Pancreas (tissue), 10 donors: ENCODE measurements at regions not wholly inside any gene's neighbourhood (a gene's known extent, or its start where the extent isn't known, plus 50 kb on each side); places are given as distances from the start of the nearest gene placed in this dataset.
"Not testable (repeated sequence)": the region's sequence is repeated elsewhere in the genome, so short reads cannot be mapped to it uniquely, and the experiment has no call there.

Experiments
- ATAC-seq, 4 donors: fragments of 200-7000 bp; cut with Tn5 transposase; one replicate each; pipeline versions ENCODE4 v1.8.0 to v1.9.1; 2020; ENCODE audit warnings: mild to moderate bottlenecking in 4 of 4, moderate library complexity in 4 of 4
- DNase-seq, 6 donors: peaks; one replicate each; pipeline ENCODE4 v3.0.0-alpha.2; 2020
- FAIRE-seq: peaks from 2 replicates; lab custom pipeline; 2012; peaks lifted over from hg19 to GRCh38; lab: Jason Lieb, UNC
- H3K27ac ChIP-seq, 4 donors: fragments of 200-600 bp; sonication (generic); 1 replicate in 3 of 4; 2 replicates in 1 of 4; pipeline versions ENCODE4 v1.5.0 to v1.8.0; 2020
- H3K27me3 ChIP-seq, 4 donors: fragments of 200-600 bp; one replicate each; pipeline ENCODE4 v1.8.0; 2021
- H3K36me3 ChIP-seq, 3 donors: fragments of 200-600 bp; sonication (generic) in 1 of 3; one replicate each; pipeline versions ENCODE4 v1.5.0 to v1.8.0; 2020 to 2021
- H3K4me1 ChIP-seq, 3 donors: fragments of 200-600 bp; one replicate each; pipeline ENCODE4 v1.8.0; 2021
- H3K4me3 ChIP-seq, 4 donors: fragments of 200-600 bp; sonication (generic) in 2 of 4; one replicate each; pipeline versions ENCODE4 v1.5.0 to v1.8.0; 2020 to 2021
- H3K9me3 ChIP-seq, 4 donors: fragments of 200-600 bp; one replicate each; pipeline ENCODE4 v1.8.0; 2021
- WGBS, 2 donors: extraction: QIAGEN DNeasy Blood & Tissue Kit; methylation state at CpG; one replicate each; pipeline ENCODE4 v1.1.7; 2013; 5-methylcytosine and 5-hydroxymethylcytosine counted together
- intact Hi-C, 3 donors: fragments of 100-400 bp; cut with DNase I; formaldehyde crosslinking; loops; one replicate each; pipeline versions ENCODE4 v1.11.1 to v1.14.2; 2022
- TF ChIP-seq, protein P1 (sequence below), 4 donors: fragments of 200-600 bp; sonication (generic) in 3 of 4; IDR thresholded peaks; one replicate each; pipeline versions ENCODE4 v1.5.0 to v1.8.0; 2021; ENCODE audit warnings: antibody characterized with exemption in 4 of 4
- donor health status: healthy with polysubstance abuse.
- donor health status: DM: no; HTN: no; CAD: no; lungs with moderate emphysema.
- donor health status: DM: no; HTN: no; CAD: no.
- donor health status: control.
- donor health status: control.
- donor health status: Bipolar disorder and iron deficiency.
- donor health status: DM: yes; HTN: yes; CAD: no.
- donor health status: DM: no; HTN: no; CAD: no.
- donor health status: DM: no; HTN: no; CAD: no.
- donor health status: DM: yes; HTN: yes; CAD: no.

- peak in 1 of 6 donors; percentile 49 for DNase-seq
- 77 to 82% methylated on average over 23 to 27 of the region's 27 CpGs for WGBS, 2 donors
- no peaks in the 10 kb centered on the region for H3K9me3 ChIP-seq
- H3K27ac ChIP-seq = no peak overlapping the region
- FAIRE-seq = no peak
- intact Hi-C loops = no loop called here
- no peak overlapping the region for H3K4me3 ChIP-seq
- H3K27me3 ChIP-seq = no peaks in the 10 kb centered on the region
- H3K4me1 ChIP-seq = no peaks in the 10 kb centered on the region
- TF ChIP-seq, protein P1, sequence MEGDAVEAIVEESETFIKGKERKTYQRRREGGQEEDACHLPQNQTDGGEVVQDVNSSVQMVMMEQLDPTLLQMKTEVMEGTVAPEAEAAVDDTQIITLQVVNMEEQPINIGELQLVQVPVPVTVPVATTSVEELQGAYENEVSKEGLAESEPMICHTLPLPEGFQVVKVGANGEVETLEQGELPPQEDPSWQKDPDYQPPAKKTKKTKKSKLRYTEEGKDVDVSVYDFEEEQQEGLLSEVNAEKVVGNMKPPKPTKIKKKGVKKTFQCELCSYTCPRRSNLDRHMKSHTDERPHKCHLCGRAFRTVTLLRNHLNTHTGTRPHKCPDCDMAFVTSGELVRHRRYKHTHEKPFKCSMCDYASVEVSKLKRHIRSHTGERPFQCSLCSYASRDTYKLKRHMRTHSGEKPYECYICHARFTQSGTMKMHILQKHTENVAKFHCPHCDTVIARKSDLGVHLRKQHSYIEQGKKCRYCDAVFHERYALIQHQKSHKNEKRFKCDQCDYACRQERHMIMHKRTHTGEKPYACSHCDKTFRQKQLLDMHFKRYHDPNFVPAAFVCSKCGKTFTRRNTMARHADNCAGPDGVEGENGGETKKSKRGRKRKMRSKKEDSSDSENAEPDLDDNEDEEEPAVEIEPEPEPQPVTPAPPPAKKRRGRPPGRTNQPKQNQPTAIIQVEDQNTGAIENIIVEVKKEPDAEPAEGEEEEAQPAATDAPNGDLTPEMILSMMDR (IDR thresholded peaks at IDR 0.05) = no peak
- ATAC-seq = no peak
- H3K36me3 ChIP-seq = no peaks in the 10 kb centered on the region
Observed at GRCh38 chr13:67914535-67914934, 684.4 kb upstream of the PCDH9 start.

DNA sequence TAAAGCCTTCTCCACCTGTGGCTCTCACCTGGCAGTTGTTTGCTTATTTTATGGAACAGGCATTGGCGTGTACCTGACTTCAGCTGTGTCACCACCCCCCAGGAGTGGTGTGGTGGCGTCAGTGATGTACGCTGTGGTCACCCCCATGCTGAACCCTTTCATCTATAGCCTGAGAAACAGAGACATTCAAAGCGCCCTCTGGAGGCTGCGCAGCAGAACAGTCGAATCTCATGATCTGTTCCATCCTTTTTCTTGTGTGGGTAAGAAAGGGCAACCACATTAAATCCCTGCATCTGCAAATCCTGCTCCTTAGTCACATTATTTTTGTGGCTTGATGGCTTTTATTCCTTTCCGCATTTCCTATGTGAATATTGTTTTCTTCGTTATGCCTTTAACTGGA, 672.8 kb upstream of the PCDH9 start:
- WGBS, 2 donors = 40 to 50% methylated on average over 8 of the region's 8 CpGs
- not testable (repeated sequence) for FAIRE-seq, ATAC-seq

GRCh38 chr13:67880916-67881315, 650.8 kb upstream of the PCDH9 start:
- H3K4me1 ChIP-seq = no peaks in the 10 kb centered on the region
- no peaks in the 10 kb centered on the region for H3K9me3 ChIP-seq
- H3K27me3 ChIP-seq = no peaks in the 10 kb centered on the region
- intact Hi-C loops = no loop called here
- WGBS, 2 donors = 59 to 63% methylated on average over 1 of the region's 1 CpG
- H3K4me3 ChIP-seq = no peak overlapping the region
- FAIRE-seq = no peak
- no peak overlapping the region for H3K27ac ChIP-seq
- no peak for DNase-seq
- H3K36me3 ChIP-seq = no peaks in the 10 kb centered on the region
- no peak for ATAC-seq
- TF ChIP-seq, protein P1 (IDR thresholded peaks at IDR 0.05) = no peak

More for the DNA sequence above, 672.8 kb upstream of the PCDH9 start:
- H3K27me3 ChIP-seq, H3K4me3 ChIP-seq, H3K4me1 ChIP-seq, H3K27ac ChIP-seq, H3K9me3 ChIP-seq, H3K36me3 ChIP-seq, intact Hi-C loops, DNase-seq: not testable (repeated sequence)

GRCh38 chr13:67878376-67878775, 648.2 kb upstream of the PCDH9 start:
- ATAC-seq (no peak), DNase-seq (peak in 1 of 6 donors; percentile 42), FAIRE-seq (no peak)

GRCh38 chr13:67877031-67877430, 646.9 kb upstream of the PCDH9 start:
- H3K27me3 ChIP-seq = no peaks in the 10 kb centered on the region
- no peaks in the 10 kb centered on the region for H3K36me3 ChIP-seq
- FAIRE-seq (no peak), DNase-seq (peak in 1 of 6 donors; percentile 25), ATAC-seq (no peak)
- 73 to 80% methylated on average over 5 of the region's 5 CpGs for WGBS, 2 donors
- intact Hi-C loops = no loop called here
- H3K27ac ChIP-seq = no peak overlapping the region
- no peaks in the 10 kb centered on the region for H3K9me3 ChIP-seq
- TF ChIP-seq, protein P1 (IDR thresholded peaks at IDR 0.05) = no peak
- no peaks in the 10 kb centered on the region for H3K4me1 ChIP-seq
- H3K4me3 ChIP-seq = no peak overlapping the region

More at GRCh38 chr13:67878376-67878775, 648.2 kb upstream of the PCDH9 start:
- intact Hi-C loops = no loop called here
- Histone ChIP-seq H3K4me1 (no peaks in the 10 kb centered on the region), H3K9me3 (no peaks in the 10 kb centered on the region), H3K27ac (no peak overlapping the region), H3K36me3 (no peaks in the 10 kb centered on the region), H3K4me3 (no peak overlapping the region), H3K27me3 (no peaks in the 10 kb centered on the region)
- WGBS, 2 donors = 68 to 80% methylated on average over 8 of the region's 8 CpGs
- TF ChIP-seq, protein P1 (IDR thresholded peaks at IDR 0.05) = no peak
